GM21717 (cell line): ENCODE measurements at regions not wholly inside any gene's neighbourhood (a gene's known extent, or its start where the extent isn't known, plus 50 kb on each side); places are given as distances from the start of the nearest gene placed in this dataset.
A peak's percentile ranks its signal among the peaks of the same experiment; 100 is the strongest.
"Not testable (repeated sequence)": the region's sequence is repeated elsewhere in the genome, so short reads cannot be mapped to it uniquely, and the experiment has no call there.

Experiments
- ATAC-seq: cut with Tn5 transposase; IDR thresholded peaks from one replicate; pipeline ENCODE4 v1.9.1; 2021; ENCODE audit warnings: mild to moderate bottlenecking, moderate library complexity; ENCODE audit not compliant: unreplicated experiment

GRCh38 chr5:5902678-5903646 lies 475.4 kb downstream of the MED10 start:
- no peak for ATAC-seq

DNA sequence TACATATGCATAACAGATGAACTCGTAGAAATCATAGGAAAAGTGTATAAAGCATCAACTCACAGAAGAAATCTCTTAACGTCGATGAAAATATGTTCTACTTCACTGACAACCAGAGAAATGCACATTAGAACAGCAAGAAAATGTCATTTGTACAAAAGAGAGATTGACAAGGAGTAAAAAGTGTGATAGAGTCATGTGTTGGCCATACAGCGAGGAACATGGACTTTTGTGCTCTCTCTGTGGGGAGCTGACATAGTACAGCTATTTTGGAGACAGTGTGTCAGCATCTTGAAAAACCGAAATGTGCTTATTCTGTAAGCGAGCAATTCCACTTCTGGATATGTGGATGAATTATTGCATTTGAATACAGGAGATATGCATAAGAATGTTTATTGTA lies 477.9 kb downstream of the ICE1 start:
- no peak for ATAC-seq

DNA sequence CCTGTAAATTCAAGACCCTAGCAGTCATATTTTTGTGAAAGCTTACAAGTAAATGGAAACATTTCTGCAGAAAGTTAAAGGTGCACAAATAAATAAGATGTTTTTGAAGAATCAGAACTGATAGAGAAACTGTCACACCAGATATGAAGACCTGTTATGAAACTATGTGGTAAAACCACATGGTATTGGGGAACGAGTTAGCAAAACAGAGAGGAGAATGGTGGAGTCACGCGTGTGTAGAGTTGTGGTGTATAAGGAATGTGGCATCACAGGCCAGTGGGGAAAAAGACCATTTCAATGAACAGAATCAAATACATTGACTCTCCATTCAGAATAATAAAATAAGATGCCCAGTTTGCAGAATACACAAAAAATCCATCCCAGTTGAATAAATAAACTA lies 477.2 kb downstream of the ICE1 start:
- no peak for ATAC-seq

DNA sequence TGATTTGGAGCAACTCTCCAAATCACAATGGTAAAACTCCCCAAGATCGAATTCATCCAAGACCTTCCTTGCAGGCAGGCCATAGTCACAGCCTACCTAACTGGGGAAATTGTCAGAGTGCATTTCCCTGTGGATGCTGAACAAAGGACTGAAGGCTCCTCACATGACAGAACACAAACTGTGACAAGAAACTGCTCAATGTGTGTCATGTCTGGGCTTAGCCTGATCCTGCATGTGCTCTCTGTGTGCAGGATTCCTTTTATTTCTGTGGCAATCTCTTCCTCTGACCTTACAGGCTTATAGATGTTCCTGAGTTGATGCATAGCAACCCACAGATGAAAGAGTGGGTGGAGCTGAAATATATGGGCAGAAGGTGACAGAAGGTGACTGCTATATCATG lies 465.8 kb downstream of the ICE1 start:
- no peak for ATAC-seq

DNA sequence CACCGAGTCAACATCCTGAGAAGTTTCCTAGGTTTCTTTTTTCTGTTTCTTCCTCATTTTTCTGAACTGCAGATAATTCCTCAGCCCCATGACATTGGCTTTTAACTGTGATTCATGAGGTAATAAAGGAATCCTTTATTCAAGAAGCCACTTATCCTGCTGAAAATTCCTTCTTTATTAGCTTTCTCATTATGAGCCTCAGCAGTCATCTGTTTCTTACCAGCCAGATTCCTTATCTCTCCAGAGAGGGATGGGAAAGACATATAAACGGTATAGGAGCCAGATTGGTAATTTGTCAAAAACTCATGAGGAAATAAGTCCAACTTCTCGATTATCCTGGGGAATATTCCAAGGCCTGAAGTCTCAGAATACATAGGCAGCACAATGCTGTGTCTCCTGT lies 465.4 kb downstream of the ICE1 start:
- ATAC-seq, result no peak

GRCh38 chr5:5886812-5887486 lies 464.5 kb downstream of the ICE1 start:
- ATAC-seq, result peak; percentile 81

- ATAC-seq, result no peak
These were observed 463.9 kb downstream of the ICE1 start for GRCh38 chr5:5886353-5886752.

DNA sequence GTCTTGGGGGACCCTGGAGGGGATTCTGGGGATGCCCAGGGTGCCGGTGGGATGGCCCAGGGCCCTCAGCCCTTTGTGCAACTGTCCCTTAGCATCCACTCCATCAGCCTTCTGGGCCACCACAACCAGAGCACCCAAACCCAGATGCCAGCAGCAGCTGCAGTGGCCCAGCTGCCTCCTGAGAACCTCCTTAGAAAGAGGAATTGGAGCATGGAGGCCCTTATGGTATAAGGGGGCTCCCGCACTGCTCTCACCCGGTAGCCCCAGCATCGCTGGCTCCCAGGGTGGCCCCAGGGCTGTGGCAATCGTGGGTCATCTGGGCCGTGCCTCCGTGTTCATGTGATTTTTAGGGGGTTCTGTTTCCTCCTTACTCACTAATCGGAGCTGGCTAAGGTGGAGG lies 463.3 kb downstream of the ICE1 start:
- no peak for ATAC-seq

DNA sequence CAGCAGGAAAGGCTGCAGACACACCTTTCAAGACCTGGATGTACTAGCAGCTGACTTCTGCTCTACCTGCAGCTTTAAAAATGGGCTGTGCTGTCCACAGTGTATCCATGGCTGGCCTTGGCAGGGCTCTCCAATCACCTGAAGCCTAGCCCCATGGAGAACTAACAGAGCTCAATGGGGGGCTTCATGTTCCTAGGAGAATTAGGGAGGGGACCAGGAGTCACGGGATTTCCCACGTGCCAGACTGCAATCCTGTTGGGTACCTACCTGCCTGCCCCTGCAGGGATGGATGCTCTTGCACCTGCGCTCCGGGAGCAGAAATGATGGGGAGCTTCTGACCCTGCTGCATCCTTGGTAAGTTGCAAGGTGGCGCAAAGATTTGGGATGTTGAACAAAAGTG lies 462.1 kb downstream of the ICE1 start:
- ATAC-seq, result no peak

DNA sequence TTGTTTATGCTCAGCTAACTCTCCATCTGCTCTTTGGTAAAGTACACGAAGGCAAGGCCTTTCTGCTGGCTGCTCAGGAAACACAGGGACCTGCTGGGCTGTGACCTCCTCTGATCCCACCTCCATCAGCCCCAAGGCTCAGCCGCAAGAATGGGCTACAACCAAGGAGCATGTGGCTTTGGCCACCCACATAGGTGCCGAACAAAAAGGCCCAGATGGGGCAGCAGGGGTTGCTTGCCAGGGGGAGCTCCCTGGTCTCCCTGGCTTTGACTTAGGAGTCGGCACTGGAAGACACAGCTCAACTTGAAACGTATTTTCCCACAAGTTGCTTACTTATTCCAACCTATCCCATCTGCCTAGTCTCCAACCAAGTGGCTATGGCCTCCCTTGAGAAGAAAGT lies 461.1 kb downstream of the ICE1 start:
- no peak for ATAC-seq

- ATAC-seq, result no peak
These were observed 460.7 kb downstream of the ICE1 start for GRCh38 chr5:5883146-5883545.

- no peak for ATAC-seq
These were observed 460.2 kb downstream of the ICE1 start for GRCh38 chr5:5882706-5883105.

- ATAC-seq, result no peak
These were observed 458.8 kb downstream of the ICE1 start for GRCh38 chr5:5881294-5881693.

DNA sequence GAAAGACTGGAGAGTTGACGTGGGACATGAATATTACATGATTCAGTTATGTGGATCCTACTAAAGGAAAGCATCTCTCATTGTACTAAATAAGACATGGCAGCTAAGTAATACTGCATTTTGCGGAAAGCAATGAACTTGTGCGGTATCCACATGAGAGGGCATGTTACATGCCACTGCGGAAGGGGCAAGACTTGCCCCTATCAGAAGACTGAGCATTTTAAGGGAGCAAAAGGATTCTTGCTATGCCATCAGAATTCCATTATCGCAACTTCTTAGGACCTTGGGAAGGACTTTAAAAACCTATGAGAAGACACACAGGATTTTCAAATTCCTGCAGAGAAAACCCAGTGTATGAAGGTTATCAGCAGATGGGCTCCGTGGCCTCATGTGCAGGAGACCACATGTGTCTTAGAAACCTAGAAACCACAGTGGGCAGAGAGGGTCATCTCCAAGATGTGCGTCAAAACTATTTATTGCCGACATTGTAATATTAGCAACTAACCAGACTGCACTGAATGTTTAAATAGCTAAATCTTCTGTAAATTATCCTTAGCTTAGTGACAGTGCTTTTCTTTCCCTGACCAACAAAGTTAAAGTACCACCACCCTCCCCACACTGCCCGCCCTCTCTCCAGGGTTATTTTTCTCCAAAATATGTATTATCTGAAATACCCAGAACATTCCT lies 457.7 kb downstream of the ICE1 start:
- ATAC-seq, result no peak

DNA sequence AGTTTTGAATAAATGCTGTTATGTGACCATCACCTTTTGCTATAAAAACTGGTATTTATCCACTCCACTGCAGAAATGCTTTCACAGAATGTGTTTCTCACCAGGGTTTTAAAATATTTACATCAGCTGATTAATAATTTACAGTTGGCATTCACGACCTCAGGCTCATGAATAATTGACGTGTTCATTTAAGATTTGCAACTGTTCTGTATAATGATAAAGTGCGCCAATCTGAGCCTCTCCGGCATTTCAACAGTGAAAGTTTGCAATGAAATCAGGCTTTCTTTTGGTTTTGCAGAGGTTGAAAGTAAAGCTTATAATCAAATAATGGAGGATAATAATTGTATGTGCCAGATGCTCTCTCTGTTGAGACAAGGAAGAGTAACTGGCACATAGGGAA lies 434.9 kb downstream of the ICE1 start:
- no peak for ATAC-seq

GRCh38 chr5:5854087-5854486 lies 431.6 kb downstream of the ICE1 start:
- ATAC-seq, result no peak

- ATAC-seq, result no peak
These were observed 416.0 kb downstream of the ICE1 start for GRCh38 chr5:5838493-5838892.

GRCh38 chr5:5831622-5832021 lies 409.1 kb downstream of the ICE1 start:
- not testable (repeated sequence) for ATAC-seq

DNA sequence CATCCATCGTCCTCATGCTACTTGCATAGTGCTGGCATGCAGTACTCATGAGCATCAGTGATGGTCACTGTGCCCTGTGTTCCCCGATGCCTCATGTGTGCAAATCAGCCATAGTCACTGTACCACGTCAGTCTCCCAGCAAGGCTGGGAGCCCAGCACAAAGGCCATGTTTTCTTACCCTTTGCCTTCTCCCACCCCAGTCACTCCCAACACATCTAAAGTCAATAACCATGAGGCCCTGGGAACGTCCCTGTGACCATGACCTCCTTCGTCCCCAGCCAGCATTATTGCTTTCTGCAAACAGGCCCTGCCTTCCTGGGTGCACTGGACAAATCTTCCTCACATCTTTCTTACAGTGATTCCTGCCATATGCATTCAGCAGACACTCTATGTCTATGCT lies 406.1 kb downstream of the ICE1 start:
- ATAC-seq, result no peak

GRCh38 chr5:5826911-5827310 lies 404.4 kb downstream of the ICE1 start:
- no peak for ATAC-seq

DNA sequence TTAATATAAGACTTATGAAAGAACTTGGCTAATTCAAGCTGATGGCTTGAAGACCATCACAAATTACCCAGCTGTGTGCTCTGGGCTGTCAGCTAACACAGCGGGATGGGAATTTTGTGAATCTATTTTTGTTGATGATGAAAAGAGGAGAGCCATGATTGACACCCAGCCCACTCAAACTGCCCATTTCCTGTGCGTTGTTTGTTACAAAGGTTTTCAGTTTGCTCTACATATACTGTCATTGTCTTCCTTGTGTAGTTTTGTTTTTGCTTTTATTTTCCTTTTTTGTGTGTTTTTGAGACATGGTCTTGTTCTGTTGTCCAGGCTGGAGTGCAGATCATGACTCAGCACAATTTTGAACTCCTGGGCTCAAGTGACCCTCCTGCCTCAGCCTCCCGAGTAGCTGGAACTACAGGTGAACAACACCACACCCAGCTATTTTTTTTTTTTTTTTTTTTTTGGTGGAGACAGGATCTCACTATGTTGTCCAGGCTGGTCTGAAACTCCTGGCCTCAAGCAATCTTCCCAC lies 400.3 kb downstream of the ICE1 start:
- no peak for ATAC-seq
